Stimulated activated CD8-positive, alpha-beta memory T cell treated with anti-CD3 and anti-CD28 coated beads, Interleukin-4, amount 100 ng/mL, for 24 hours (primary cell): ENCODE measurements at regions not wholly inside any gene's neighbourhood (a gene's known extent, or its start where the extent isn't known, plus 50 kb on each side); places are given as distances from the start of the nearest gene placed in this dataset.
"Not testable (repeated sequence)": the region's sequence is repeated elsewhere in the genome, so short reads cannot be mapped to it uniquely, and the experiment has no call there.

Experiments used
- DNase-seq: peaks from one replicate; pipeline ENCODE4 v3.0.0-alpha.2; 2020; ENCODE audit warnings: low read depth

DNA sequence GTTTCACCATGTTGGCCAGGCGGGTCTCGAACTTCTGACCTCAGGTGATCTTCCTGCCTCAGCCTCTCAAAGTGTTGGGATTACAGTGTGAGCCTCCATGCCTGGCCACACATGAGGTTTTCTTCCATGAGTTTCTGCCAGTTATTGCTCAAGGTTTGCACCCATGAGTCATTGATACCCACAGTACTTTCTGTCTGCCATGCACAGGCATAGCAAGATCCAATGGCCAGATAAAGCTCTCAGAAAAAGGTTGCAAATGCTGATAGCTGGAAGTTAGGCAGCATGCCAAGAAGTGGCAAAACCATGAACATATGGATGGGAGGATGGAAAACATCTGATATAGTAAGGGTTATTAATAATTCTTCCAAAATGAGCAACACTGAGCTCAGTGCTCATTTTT lies 298.7 kb upstream of the NRG3 start:
- DNase-seq, result no peak

DNA sequence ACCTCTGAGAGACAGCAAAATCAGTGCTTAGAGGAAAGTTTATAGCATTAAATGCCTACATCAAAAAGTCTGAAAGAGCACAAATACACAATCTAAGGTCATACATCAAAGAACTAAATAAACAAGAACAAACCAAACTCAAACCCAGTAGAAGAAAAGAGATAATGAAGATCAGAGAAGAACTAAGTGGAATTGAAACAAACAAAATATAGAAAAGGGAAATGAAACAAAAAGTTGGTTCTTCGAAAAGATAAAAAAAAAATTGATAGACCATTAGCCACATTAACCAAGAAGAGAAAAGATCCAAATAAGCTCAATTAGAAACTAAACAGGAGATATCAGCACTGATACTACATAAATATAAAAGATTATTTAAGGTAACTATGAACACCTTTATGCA lies 280.0 kb upstream of the NRG3 start:
- DNase-seq, result no peak

DNA sequence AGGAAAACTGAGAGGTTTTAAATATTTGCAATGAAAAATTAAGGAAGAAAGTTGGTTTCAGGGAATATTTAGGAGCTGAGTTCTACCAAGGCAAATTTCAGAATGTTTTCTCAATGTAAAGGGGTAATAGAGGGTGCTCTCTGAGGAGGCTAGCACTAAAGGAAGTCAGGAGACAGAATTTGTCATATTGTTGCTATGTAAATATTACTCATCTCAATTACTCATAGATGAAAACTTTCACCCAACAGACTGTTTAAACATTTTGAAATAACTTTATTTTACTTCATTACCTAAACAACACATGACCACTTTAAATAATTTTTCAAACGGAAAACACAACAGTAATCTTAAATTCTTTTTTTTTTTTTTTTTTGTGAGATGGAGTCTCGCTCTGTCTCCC lies 274.8 kb upstream of the NRG3 start:
- no peak for DNase-seq

DNA sequence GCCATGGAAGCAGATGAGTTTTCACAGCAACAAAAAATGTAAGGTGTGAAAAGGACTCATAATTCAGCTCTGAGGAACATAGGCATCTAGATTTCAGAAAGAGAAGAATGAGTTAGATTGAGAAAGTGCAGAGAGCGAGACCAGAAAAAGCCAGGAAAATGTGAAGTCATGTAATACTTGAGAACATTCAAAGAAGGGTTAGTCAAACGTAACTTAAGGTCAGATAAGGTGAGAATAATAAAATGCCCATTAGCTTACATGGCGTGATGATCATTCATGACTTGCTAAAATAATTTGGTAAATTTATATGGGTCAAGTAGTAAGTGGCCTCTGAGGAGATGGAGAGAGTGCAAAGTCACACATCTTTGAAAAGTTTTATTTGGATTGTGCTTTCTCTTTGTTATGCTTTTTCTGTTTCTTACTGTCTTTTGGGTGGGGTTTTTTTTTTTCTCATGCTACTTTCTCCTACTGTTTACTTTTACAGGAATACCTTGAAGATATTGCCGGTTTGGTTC lies 271.8 kb upstream of the NRG3 start:
- no peak for DNase-seq

DNA sequence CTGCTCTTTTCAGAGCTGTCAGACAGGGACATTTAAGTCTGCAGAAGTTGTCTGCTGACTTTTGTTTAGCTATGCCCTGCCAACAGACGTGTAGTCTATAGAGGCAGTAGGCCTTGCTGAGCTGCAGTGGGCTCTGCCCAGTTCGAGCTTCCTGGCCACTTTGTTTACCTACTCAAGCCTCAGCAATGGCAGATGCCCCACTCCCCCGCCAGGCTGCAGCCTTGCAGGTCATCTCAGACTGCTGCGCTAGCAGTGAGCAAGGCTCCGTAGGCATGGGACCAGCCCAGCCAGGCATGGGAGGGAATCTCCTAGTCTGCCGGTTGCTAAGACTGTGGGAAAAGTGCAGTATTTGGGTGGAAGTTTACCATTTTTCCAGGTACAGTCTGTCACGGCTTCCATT lies 230.5 kb upstream of the NRG3 start:
- not testable (repeated sequence) for DNase-seq

DNA sequence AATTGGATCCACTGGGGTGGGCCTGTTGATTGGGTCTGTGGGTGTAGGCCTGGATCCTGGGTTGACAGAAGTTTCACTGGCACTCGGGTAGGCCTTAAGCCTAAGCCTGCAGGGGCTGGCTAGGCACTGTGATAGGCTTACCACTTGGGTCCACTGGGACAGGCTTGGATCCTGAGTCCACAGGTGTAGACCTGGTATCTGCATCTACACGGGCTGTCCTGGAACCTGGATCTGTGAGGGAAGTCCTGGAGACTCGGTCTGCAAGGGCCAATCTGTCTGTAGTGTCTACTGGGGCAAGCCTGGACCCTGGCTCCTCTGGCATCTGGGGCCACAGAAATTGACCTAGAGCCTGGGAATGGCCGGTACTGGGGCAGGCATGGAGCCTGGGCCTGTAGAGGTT lies 219.0 kb upstream of the NRG3 start:
- DNase-seq, result no peak

DNA sequence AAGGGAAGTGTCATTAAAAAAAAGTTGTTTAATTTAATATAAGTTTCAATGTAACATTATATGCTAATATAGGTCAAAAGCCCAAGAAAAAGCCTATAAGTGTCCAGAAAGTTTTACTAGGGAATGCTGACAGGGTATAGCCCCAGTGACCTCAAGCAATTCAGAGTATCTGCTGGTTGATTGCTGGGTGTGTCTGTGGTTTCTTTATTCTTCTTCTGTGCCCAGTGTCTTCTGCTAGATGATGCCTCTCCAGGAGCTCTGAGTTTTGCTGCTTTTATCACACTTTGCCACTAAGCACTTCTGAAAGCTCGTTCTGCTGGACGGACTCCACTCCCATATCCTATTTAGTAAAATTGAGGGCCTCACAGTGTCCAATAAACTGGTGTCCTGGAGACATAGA lies 212.2 kb upstream of the NRG3 start:
- DNase-seq, result no peak

DNA sequence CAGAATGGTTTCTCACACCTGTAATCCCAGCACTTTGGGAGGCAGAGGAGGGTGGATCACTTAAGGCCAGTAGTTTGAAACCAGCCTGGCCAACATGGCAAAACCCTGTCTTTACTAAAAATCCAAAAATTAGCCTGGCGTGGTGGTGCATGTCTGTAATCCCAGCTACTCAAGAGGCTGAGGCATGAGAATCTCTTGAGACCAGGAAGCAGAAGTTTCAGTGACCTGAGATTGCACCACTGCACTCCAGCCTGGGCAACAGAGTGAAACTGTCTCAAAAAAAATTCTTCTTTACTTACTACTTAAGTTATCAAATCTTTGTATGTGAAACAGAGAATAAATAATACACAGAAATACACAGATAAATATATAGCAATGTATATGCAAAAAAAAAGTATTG lies 210.2 kb upstream of the NRG3 start:
- DNase-seq, result not testable (repeated sequence)

DNA sequence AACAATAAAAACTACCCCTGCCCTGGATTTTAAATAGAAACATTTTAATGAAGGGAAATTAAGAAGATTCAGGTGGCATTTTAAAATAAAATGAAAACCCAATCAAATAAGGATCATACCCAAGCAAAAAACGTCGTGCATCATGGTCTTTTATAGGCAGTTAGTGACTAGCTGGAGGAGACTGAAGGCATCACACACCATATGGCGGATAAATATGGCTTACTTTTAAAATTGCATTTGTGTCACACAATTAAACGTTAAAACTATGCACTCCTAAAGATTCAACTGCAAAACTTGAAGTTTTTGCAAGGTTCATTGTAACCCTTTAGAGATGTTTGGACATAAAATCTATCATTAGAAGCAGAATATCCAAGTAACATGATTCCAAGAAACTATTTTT lies 200.1 kb upstream of the NRG3 start:
- no peak for DNase-seq

DNA sequence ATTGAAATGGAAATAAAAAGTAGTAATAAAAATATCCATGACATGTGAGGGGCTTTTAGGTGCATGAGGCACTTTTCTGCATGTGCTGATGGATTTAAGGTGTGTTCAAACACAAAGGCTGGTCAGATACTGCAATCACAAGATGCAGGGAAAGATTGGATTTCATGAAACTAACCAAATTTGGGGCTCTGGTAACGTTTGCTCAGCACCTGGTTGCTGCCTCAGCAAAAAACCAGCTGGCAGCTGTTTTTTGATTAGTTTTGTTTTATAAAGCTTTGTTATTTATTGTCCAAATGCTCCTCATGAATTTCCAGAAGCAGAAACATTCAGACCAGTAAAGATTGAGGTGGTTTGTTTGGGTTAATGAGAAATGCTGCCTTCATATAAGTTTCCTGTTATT lies 195.7 kb upstream of the NRG3 start:
- no peak for DNase-seq

DNA sequence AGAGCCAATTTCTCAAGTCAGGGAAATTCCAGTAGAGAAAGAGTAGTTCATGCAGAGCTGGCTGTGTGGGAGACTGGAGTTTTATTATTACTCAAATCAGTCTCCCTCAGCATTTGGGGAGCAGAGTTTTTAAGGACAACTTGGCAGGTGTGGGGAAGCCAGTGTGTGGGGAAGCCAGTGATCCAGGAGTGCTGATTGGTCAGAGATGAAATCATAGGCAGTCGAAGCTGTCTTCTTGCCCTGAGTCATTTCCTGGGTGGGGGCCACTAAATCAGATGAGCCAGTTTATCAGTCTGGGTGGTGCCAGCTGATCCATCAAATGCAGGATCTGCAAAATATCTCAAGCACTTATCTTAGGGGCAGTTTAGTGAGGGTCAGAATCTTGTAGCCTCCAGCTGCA lies 194.6 kb upstream of the NRG3 start:
- no peak for DNase-seq

DNA sequence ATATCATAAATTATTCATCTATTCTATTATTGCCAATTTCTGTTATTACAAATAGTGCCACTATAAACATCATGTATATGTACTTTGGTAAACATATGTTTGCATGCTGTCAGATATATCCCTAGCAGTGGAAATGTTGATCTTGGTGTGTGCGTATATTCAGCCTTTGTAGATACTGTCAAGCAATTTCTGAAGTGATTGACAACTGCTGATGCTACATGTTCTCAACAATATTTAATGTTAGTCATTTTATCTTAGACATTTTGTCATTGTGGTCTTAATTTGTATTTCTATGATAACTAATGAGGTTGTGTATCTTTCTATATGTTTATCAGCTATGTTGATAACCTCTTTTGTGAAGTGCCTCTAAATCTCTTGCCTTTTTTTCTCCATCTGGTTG lies 186.5 kb upstream of the NRG3 start:
- DNase-seq, result no peak

DNA sequence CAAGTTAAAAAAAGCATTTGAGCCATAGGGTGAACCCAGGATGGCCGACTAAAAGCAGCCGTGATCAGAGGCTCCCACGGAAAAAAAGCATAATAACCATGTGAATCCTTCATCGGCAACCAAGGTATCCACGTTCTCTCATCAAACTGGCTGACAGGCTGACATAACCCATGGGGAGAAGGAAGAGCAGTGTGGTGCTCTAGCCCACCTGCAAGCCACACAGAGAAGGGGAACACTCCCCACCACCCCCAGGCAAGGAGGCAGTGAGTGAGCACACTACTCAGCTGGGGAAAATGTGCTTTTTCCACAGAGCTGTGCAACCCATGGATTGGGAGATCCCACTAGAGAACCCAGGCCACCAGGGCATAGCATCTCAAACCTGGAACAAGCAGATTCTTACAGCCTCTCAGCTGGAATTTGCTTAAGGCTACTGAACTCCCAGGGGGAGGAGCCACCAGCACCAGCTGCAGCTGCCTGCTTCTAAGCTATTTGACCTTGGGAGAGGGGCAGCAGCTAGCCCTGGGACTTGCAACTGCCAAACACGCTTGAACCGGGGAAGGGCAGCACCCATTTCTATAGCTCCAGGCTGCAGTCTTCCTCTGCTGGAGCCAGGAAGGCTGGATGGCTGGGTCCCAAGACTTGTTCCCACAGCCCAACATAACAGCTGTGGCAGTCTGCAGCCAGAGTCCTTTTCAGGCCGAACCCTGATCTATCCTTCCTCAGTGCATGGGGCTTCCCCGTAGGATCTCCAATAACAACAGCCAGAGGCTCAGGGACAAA lies 178.2 kb upstream of the NRG3 start:
- no peak for DNase-seq

DNA sequence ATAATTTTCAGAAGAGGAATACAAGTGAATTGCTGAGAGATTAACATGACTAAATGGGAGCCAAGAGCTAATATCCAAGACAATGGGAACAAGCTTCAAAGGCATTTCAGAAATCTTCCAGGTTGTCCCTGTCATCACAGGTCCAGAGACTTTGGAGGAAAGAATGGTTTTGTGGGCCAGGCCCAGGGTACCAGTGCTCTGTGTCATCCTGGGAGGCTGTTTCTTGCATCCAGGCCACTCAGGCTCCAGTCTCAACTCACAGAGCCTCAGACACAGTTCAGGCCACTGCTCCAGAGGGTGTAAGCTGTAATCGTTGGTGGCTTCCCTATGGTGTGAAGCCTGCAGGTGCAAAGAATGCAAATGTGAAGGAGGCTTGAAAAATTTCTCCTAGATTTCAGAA lies 170.4 kb upstream of the NRG3 start:
- DNase-seq, result no peak

DNA sequence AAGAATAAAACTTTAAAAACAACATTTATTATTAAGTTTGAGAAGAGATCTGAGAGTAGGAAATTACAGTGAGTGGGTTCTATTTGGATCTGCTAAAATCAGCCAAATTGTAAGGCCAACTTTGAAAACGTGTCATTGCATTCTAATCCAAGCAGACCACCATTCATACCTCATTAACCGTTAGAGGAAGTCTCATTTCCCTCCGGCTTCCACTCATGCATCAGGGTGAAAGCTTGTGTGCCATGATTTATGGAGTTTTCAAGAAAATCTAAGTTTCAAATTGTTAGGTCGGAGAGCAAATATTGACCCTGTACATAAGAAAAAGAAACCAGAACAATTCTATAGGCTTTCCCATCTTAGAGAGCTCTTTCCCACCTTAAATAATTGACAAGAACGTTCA lies 166.6 kb upstream of the NRG3 start:
- no peak for DNase-seq

DNA sequence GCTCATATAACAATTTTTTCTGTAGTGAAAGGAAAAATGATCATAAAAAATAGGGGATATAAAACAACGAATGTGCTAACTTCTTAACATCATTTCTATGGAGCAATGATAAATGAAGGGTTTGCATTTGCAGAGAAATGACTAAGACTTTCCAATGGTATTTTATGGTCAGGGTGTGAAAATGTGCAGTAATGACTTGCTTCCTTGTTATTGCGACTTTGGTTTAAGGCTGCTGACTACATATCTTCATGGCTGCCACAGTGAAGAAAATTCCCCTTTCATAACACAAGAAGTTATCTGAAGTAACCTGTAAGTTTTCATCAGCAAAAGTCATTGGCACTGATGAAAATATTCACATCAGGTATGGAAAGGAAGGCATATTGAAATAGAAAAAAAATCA lies 166.1 kb upstream of the NRG3 start:
- DNase-seq, result no peak

DNA sequence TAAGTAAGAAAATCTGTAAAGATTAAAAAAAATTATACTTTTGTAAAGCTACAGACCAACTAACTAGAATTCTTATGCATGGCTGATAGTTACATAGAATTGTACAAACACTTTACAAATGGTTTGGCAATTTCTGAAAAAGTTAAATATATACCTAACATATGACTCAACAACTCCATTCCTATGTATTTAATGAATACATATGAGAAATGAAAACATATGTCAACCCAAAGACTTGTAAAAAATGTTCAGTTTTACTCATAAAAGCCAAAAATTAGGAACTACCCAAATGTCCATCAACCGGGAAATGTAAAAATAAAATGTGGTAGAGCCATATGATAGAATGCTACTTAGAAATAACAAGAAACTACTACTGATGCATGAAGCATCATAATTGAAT lies 152.6 kb upstream of the NRG3 start:
- DNase-seq, result no peak

DNA sequence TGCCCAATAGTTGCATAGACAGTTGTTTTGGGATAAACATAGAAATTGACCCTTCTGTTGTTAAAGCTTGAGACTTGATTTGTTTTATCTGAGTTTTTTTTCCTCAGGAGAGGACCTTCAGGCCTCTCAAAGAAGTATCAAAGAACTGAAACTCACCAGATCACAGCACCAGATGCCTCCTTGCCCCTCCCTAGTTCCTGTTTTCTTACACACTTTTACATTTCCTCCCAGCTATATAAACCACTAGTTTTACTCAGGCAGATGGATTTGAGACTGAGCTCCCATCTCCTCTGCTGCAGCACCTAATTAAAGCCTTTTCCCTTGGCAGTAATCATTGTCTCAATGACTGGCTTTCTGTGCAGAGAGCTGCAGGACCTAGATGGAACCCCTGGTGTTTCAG lies 150.6 kb upstream of the NRG3 start:
- DNase-seq, result no peak

DNA sequence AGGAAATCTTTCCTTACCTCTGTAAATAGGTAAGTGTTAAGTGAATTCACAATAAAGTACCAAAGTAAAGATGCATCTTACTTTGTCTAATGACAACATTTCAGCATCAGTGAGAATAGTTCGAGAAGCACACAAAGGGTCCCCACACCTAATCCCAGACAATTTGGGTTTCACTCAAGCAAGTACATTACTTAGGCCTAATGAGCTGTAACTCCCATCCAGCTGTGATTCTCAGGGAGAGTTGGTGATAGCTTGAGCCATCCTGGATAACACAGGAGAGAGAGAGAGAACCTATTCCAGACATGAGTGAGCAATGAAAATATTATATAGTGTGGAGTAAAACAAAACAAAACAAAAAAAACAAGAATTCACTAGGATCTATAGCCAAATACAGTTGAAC lies 149.1 kb upstream of the NRG3 start:
- no peak for DNase-seq

DNA sequence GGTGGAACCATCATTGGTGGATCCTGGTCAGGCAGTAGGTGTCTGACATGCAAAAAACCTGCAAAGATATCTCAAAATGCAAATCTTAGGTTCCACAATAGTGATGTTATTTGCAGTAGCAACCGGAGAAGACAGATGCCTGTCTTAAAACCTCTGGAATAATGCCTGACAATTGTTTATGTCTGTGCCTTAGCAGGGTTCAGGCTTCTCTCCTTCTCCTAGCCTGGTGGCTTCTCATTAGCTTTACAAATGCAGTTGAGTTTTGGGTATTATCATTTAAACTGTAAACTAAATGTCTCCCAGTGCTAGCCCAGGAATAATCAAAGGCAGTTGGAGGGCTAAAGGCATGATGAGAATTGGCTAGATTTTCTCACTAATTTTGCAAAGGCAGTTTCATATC lies 146.3 kb upstream of the NRG3 start:
- no peak for DNase-seq

DNA sequence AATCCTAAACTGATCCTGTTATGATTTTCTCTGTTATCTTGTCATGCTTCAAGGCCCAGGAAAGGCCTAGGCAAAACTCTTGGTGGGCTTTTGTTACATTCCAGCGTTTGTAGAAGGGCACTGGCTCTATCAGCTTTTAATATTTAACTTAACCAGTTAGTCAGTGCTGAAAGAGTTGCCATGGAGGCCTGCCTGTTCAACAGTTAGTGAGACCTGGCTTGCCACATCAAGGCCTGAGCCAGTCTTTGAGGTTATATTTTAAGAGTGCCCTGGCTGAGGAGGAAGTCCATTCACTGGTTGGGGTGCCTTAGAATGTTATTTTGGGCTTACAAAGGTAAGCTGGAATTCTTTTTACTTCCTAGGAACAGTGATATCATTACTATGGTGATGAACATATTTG lies 144.1 kb upstream of the NRG3 start:
- no peak for DNase-seq

DNA sequence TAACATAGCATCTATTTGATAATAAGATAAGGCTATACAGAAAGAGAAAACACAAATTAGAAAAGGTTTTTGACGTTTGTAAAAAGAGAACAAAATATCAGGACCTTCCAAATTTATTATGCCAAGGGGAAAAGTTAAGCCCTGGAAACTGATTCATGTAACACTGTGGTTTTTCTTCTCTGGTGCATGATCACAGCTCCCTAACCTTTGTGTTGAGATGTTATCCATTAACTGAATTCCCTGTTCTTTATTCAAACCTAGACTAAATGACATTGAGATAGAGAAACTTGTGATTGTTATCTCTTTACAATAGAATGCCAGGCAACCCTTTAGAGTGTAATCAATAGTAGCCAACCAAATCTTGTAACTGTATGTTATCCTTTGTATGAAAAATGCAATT lies 141.5 kb upstream of the NRG3 start:
- DNase-seq, result no peak

DNA sequence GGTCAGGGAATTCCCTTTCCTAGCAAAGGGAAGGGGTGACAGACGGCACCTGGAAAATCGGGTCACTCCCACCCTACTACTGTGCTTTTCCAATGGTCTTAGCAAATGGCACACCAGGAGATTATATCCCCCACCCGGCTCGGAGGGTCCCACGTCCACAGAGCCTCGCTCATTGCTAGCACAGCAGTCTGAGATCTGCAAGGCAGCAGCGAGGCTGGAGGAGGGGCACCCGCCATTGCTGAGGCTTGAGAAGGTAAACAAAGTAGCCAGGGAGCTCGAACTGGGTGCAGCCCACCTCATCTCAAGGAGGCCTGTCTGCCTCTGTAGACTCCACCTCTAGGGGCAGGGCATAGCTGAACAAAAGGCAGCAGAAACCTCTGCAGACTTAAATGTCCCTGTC lies 139.8 kb upstream of the NRG3 start:
- not testable (repeated sequence) for DNase-seq

DNA sequence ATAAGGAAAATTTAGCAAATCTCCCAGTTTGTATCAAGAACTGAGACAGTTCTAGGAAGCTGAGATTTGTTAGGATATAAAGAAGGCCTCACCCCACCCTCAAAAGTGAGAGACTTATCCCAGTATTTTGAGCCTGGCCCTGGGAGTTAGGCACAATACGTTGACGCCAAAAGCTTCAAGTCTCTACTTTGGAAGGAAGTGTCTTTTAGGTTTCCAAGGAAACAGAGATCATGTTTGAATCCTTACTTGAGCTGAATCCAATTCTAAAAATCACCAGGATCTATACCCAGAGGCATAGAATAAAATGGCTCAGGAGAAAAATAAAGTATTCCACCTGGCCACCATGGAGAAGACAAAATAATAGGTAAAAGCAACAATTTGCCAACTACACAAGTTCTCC lies 115.9 kb upstream of the NRG3 start:
- no peak for DNase-seq
